SK-N-SH (cell line): ENCODE measurements at regions not wholly inside any gene's neighbourhood (a gene's known extent, or its start where the extent isn't known, plus 50 kb on each side); places are given as distances from the start of the nearest gene placed in this dataset.

Source experiments
- CTCF ChIA-PET: fragments of 300-600, 350-600 bp; formaldehyde crosslinking; extraction: SDS; loops from one replicate; lab custom pipeline; 2021; lab: Yijun Ruan, JAX
- POLR2A ChIA-PET: fragments of 350-600 bp; sonication (Branson Sonifier 250); formaldehyde crosslinking; extraction: SDS; loops from one replicate; lab custom pipeline; 2020; ENCODE audit warnings: antibody characterized with exemption, inconsistent platforms; lab: Yijun Ruan, JAX
- DNase-seq: peaks from one replicate; pipeline ENCODE4 v3.0.0; 2012
- H2AFZ ChIP-seq: fragments of 200-600 bp; sonication (generic); 2 replicates; pipeline ENCODE4 v1.8.1; 2016; ENCODE audit warnings: antibody characterized with exemption, mild to moderate bottlenecking, low read depth
- H3F3A ChIP-seq: fragments of 200-600 bp; sonication (generic); replicated peaks from 2 replicates; pipeline ENCODE3; 2016; ENCODE audit warnings: antibody characterized with exemption, mild to moderate bottlenecking; ENCODE audit not compliant: insufficient read depth
- H3K27ac ChIP-seq, 2 experiments: fragments of 200-500 bp in 1 of 2; fragments of 200-600 bp in 1 of 2; sonication (Bioruptor generic) in 1 of 2; sonication (generic), shearing (Covaris generic) in 1 of 2; 2 replicates each; pipeline versions ENCODE4 v1.5.1 to v1.6.1; 2014 to 2016; ENCODE audit warnings: low read depth in 2 of 2, inconsistent platforms in 1 of 2, low read length in 1 of 2, mild to moderate bottlenecking in 1 of 2, mixed read lengths in 1 of 2
- H3K27me3 ChIP-seq: fragments of 200-600 bp; sonication (generic), shearing (Covaris generic); 2 replicates; pipeline ENCODE4 v1.6.1; 2016; ENCODE audit warnings: mixed run types; ENCODE audit not compliant: insufficient read depth
- H3K36me3 ChIP-seq, 2 experiments: fragments of 200-500 bp in 1 of 2; fragments of 200-600 bp in 1 of 2; sonication (Bioruptor generic) in 1 of 2; sonication (generic) in 1 of 2; replicated peaks in 1 of 2; 2 replicates each; pipeline versions ENCODE3 to v1.5.1; 2014 to 2016; ENCODE audit warnings: low read length in 1 of 2, mild to moderate bottlenecking in 1 of 2; ENCODE audit not compliant: insufficient read depth in 2 of 2, control insufficient read depth in 1 of 2
- H3K4me1 ChIP-seq, 2 experiments: fragments of 200-500 bp in 1 of 2; fragments of 200-600 bp in 1 of 2; sonication (Bioruptor generic) in 1 of 2; sonication (generic), shearing (Covaris generic) in 1 of 2; 2 replicates each; pipeline versions ENCODE4 v1.5.1 to v1.6.1; 2014 to 2016; ENCODE audit warnings: low read depth in 1 of 2, low read length in 1 of 2, mixed run types in 1 of 2; ENCODE audit not compliant: insufficient read depth in 2 of 2, control insufficient read depth in 1 of 2
- H3K4me2 ChIP-seq: fragments of 200-600 bp; sonication (generic), shearing (Covaris generic); 2 replicates; pipeline ENCODE4 v1.6.1; 2017; ENCODE audit warnings: mixed run types
- H3K4me3 ChIP-seq, 2 experiments: fragments of 200-500 bp in 1 of 2; fragments of 200-600 bp in 1 of 2; sonication (Bioruptor generic) in 1 of 2; sonication (generic), shearing (Covaris generic) in 1 of 2; 2 replicates each; pipeline versions ENCODE4 v1.5.1 to v1.8.1; 2014 to 2016; ENCODE audit warnings: low read depth in 2 of 2, inconsistent platforms in 1 of 2, low read length in 1 of 2, mild to moderate bottlenecking in 1 of 2, mixed read lengths in 1 of 2, moderate library complexity in 1 of 2
- H3K79me2 ChIP-seq: fragments of 200-600 bp; sonication (generic); 2 replicates; pipeline ENCODE4 v1.8.1; 2017; ENCODE audit warnings: mild to moderate bottlenecking; ENCODE audit not compliant: insufficient read depth
- H3K9ac ChIP-seq: fragments of 200-600 bp; sonication (generic); 2 replicates; pipeline ENCODE4 v1.6.1; 2017; ENCODE audit warnings: mixed run types
- H3K9me2 ChIP-seq: fragments of 200-600 bp; sonication (generic); 2 replicates; pipeline ENCODE4 v1.6.1; 2017; ENCODE audit warnings: mixed run types
- H3K9me3 ChIP-seq: fragments of 200-600 bp; sonication (generic); 2 replicates; pipeline ENCODE4 v1.6.1; 2017; ENCODE audit warnings: mixed run types, mild to moderate bottlenecking, moderate library complexity
- H4K20me1 ChIP-seq: fragments of 200-600 bp; sonication (generic); 2 replicates; pipeline ENCODE4 v1.6.1; 2017; ENCODE audit warnings: mild to moderate bottlenecking, mixed run types; ENCODE audit not compliant: insufficient read depth
- CHD2 ChIP-seq: fragments of 150-350 bp; IDR thresholded peaks from 2 replicates; pipeline ENCODE4 v1.6.1; 2018; ENCODE audit warnings: low read length; ENCODE audit not compliant: partially characterized antibody
- EP300 ChIP-seq, 2 experiments: IDR thresholded peaks; 2 replicates each; pipeline versions ENCODE4 v1.4.0 to v1.6.1; 2012; ENCODE audit warnings: borderline replicate concordance in 1 of 2, low read depth in 1 of 2, low read length in 1 of 2
- EZH2phosphoT487 ChIP-seq: fragments of 200-600 bp; sonication (generic); IDR thresholded peaks from 2 replicates; pipeline ENCODE4 v1.6.1; 2017; ENCODE audit warnings: low read depth, mixed run types, mild to moderate bottlenecking, antibody characterized with exemption, moderate library complexity, borderline replicate concordance
- FOSL2 ChIP-seq: IDR thresholded peaks from 2 replicates; pipeline ENCODE4 v1.4.0; 2012; ENCODE audit warnings: low read depth, mild to moderate bottlenecking, moderate library complexity, borderline replicate concordance
- FOXJ3 ChIP-seq: sonication (generic); formaldehyde crosslinking; IDR thresholded peaks from 2 replicates; pipeline ENCODE4 v1.5.1; 2020; ENCODE audit warnings: mild to moderate bottlenecking, missing genetic modification reagents
- FOXM1 ChIP-seq: IDR thresholded peaks from 2 replicates; pipeline ENCODE4 v1.4.0; 2012; ENCODE audit warnings: low read depth, mild to moderate bottlenecking
- MXI1 ChIP-seq: IDR thresholded peaks from 2 replicates; pipeline ENCODE4 v1.6.1; 2012; ENCODE audit warnings: mild to moderate bottlenecking, low read depth, low read length, improper control_type of control experiment
- RCOR1 ChIP-seq: fragments of 150-350 bp; IDR thresholded peaks from 2 replicates; pipeline ENCODE4 v1.6.1; 2017; ENCODE audit warnings: antibody characterized with exemption, low read length
- SMC3 ChIP-seq: IDR thresholded peaks from 2 replicates; pipeline ENCODE4 v1.6.1; 2012; ENCODE audit warnings: low read depth, low read length, improper control_type of control experiment
- TAF1 ChIP-seq: IDR thresholded peaks from 2 replicates; pipeline ENCODE4 v1.6.1; 2012; ENCODE audit warnings: low read depth, mild to moderate bottlenecking, low read length, moderate library complexity, borderline replicate concordance
- TCF12 ChIP-seq: IDR thresholded peaks from 2 replicates; pipeline ENCODE4 v1.4.0; 2012
- TEAD4 ChIP-seq: IDR thresholded peaks from 2 replicates; pipeline ENCODE4 v1.4.0; 2012; ENCODE audit warnings: mild to moderate bottlenecking, borderline replicate concordance; ENCODE audit not compliant: insufficient read depth
- YY1 ChIP-seq: IDR thresholded peaks from 2 replicates; pipeline ENCODE4 v1.4.0; 2012; ENCODE audit warnings: low read depth, mild to moderate bottlenecking
- WGBS: methylation state at CpG from one replicate; pipeline ENCODE4 v1.1.6; 2017; ENCODE audit warnings: low lambda C conversion rate; 5-methylcytosine and 5-hydroxymethylcytosine counted together
- TF ChIP-seq, protein P1 (sequence below): IDR thresholded peaks from 2 replicates; pipeline ENCODE4 v1.6.1; 2012; ENCODE audit warnings: mild to moderate bottlenecking, low read depth, low read length, moderate library complexity
- TF ChIP-seq, protein P2 (sequence below): fragments of 150-350 bp; IDR thresholded peaks from 2 replicates; pipeline ENCODE4 v1.6.1; 2017; ENCODE audit warnings: antibody characterized with exemption, low read length, low read depth, borderline replicate concordance
- TF ChIP-seq, protein P3 (sequence below): IDR thresholded peaks from 2 replicates; pipeline ENCODE4 v1.4.0; 2012; ENCODE audit warnings: low read depth, borderline replicate concordance

DNA sequence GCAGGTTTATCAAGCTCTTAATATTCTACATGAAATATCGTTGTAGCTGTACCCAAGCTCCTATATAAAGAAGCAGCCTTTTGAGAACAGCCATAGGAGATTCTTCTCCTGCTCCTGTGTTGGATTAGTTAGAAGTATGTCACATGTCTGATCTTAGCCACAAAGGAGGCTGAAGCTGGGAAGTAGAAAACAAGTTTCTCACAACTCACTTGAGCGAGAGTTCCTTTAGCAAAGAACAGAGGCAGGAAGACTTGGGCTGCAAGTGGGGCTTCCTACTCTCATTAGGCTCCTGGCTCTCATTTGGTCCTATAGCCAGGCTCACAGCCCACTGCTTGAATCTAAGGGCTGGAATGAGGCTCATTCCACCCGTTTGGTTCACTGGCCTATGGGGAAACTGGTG is 281.9 kb downstream of the BTG1 start (continued):
- TF ChIP-seq, protein P1, sequence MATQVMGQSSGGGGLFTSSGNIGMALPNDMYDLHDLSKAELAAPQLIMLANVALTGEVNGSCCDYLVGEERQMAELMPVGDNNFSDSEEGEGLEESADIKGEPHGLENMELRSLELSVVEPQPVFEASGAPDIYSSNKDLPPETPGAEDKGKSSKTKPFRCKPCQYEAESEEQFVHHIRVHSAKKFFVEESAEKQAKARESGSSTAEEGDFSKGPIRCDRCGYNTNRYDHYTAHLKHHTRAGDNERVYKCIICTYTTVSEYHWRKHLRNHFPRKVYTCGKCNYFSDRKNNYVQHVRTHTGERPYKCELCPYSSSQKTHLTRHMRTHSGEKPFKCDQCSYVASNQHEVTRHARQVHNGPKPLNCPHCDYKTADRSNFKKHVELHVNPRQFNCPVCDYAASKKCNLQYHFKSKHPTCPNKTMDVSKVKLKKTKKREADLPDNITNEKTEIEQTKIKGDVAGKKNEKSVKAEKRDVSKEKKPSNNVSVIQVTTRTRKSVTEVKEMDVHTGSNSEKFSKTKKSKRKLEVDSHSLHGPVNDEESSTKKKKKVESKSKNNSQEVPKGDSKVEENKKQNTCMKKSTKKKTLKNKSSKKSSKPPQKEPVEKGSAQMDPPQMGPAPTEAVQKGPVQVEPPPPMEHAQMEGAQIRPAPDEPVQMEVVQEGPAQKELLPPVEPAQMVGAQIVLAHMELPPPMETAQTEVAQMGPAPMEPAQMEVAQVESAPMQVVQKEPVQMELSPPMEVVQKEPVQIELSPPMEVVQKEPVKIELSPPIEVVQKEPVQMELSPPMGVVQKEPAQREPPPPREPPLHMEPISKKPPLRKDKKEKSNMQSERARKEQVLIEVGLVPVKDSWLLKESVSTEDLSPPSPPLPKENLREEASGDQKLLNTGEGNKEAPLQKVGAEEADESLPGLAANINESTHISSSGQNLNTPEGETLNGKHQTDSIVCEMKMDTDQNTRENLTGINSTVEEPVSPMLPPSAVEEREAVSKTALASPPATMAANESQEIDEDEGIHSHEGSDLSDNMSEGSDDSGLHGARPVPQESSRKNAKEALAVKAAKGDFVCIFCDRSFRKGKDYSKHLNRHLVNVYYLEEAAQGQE = no peak
- TF ChIP-seq, all 33 proteins: peak for 0

DNA sequence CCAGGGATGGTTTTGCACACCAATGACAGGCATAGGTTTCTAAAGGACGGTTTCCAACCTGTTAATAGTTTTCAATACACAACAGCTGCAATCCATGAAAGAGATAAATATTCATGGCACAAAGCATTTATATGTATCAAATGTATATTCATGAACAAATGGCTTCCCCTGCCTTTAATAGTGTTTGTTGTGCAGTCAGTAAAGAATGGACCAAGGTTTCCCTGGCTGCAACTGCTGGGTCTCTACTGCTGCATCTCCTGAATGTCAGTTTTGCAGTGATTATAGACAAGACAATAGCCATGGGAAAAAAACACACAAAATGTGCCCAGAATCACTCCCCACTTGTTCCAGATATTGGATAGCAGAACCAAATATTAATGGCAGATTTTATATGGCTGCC is 284.1 kb downstream of the BTG1 start:
- no peak overlapping the region for H3K27ac ChIP-seq
- no peaks in the 10 kb centered on the region for H3F3A ChIP-seq
- ChIA-PET CTCF (interaction anchor here (1.0 kb wide), 1 partner anchor 10 kb away, joined by 4 read pairs; no protein-coding TSS in a partner anchor), POLR2A (no interaction called here)
- H3K9me3 ChIP-seq = no peaks in the 10 kb centered on the region
- no peak overlapping the region for H3K4me3 ChIP-seq
- H4K20me1 ChIP-seq = no peaks in the 10 kb centered on the region
- H3K4me1 ChIP-seq = no peaks in the 10 kb centered on the region
- TF ChIP-seq SMC3 = no peak
- no peak for TF ChIP-seq MXI1
- TF ChIP-seq, protein P2, sequence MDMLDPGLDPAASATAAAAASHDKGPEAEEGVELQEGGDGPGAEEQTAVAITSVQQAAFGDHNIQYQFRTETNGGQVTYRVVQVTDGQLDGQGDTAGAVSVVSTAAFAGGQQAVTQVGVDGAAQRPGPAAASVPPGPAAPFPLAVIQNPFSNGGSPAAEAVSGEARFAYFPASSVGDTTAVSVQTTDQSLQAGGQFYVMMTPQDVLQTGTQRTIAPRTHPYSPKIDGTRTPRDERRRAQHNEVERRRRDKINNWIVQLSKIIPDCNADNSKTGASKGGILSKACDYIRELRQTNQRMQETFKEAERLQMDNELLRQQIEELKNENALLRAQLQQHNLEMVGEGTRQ = no peak
- no peak for TF ChIP-seq TEAD4
- TF ChIP-seq RCOR1 = no peak
- no peaks in the 10 kb centered on the region for H3K79me2 ChIP-seq
- H3K36me3 ChIP-seq = no peaks in the 10 kb centered on the region
- no peak for DNase-seq
- no peaks in the 10 kb centered on the region for H3K27me3 ChIP-seq
- no peak overlapping the region for H2AFZ ChIP-seq
- H3K9ac ChIP-seq = no peak overlapping the region
- no peaks in the 10 kb centered on the region for H3K9me2 ChIP-seq
- 69% methylated on average over 1 of the region's 1 CpG for WGBS
- no peak overlapping the region for H3K4me2 ChIP-seq

DNA sequence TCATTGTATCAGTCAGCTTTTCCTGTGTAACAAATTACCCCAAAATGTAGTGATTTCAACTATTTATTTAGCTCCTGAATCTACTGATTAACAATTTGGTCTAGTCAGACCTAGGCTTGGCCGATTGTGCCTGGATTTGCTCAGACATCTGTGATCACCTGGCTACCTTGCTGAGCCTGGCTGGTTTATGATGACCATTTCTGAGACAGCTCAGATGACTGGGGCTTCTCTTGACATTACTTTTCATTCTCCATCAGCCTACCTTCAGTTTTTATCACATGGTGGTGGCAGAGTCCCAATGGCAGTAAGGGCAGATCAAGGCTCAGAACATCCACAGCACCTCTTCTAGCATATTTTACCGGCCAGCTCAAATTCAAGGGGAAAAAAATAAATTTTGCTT is 286.3 kb downstream of the BTG1 start:
- ChIA-PET CTCF (no interaction called here), POLR2A (no interaction called here)
- H3K27me3 ChIP-seq = peaks cover 9% of the 10 kb centered on the region; the same call in 1 of the 2 replicates
- no peaks in the 10 kb centered on the region for H3K79me2 ChIP-seq
- H3K4me2 ChIP-seq = no peak overlapping the region
- H2AFZ ChIP-seq = no peak overlapping the region
- no peaks in the 10 kb centered on the region for H3K4me1 ChIP-seq
- H3K9me3 ChIP-seq = no peaks in the 10 kb centered on the region
- H3K27ac ChIP-seq = no peak overlapping the region
- no peak overlapping the region for H3K9ac ChIP-seq
- no peaks in the 10 kb centered on the region for H3K9me2 ChIP-seq
- no peaks in the 10 kb centered on the region for H4K20me1 ChIP-seq
- no peaks in the 10 kb centered on the region for H3F3A ChIP-seq
- no peak overlapping the region for H3K4me3 ChIP-seq
- H3K36me3 ChIP-seq = no peaks in the 10 kb centered on the region
- 61% methylated on average over 2 of the region's 2 CpGs for WGBS
- DNase-seq = no peak
- TF ChIP-seq TEAD4 = no peak
- TF ChIP-seq, protein P3, sequence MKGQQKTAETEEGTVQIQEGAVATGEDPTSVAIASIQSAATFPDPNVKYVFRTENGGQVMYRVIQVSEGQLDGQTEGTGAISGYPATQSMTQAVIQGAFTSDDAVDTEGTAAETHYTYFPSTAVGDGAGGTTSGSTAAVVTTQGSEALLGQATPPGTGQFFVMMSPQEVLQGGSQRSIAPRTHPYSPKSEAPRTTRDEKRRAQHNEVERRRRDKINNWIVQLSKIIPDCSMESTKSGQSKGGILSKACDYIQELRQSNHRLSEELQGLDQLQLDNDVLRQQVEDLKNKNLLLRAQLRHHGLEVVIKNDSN = no peak
- no peak for TF ChIP-seq EZH2phosphoT487
- TF ChIP-seq RCOR1 = no peak
- TF ChIP-seq FOSL2 = no peak
- TF ChIP-seq TCF12 = no peak
- no peak for TF ChIP-seq CHD2
- TF ChIP-seq FOXJ3 = no peak
- no peak for TF ChIP-seq YY1
- TF ChIP-seq TAF1 = no peak
- no peak for TF ChIP-seq EP300 (IDR thresholded peaks at IDR 0.05; ENCODE audit: borderline replicate concordance in 1 of 2, low read depth in 1 of 2, low read length in 1 of 2)
- no peak for TF ChIP-seq FOXM1
- TF ChIP-seq, protein P2 = no peak
